ENCODE measurements at regions not wholly inside any gene's neighbourhood (a gene's known extent, or its start where the extent isn't known, plus 50 kb on each side); places are given as distances from the start of the nearest gene placed in this dataset.

GRCh38 chr7:46257761-46258448 lies 336.8 kb upstream of the IGFBP3 start:
- peaks cover 26% of the 10 kb centered on the region for H3K36me3 Mint-ChIP-seq (ENCODE audit: low read depth)
- TF ChIP-seq, protein P1, sequence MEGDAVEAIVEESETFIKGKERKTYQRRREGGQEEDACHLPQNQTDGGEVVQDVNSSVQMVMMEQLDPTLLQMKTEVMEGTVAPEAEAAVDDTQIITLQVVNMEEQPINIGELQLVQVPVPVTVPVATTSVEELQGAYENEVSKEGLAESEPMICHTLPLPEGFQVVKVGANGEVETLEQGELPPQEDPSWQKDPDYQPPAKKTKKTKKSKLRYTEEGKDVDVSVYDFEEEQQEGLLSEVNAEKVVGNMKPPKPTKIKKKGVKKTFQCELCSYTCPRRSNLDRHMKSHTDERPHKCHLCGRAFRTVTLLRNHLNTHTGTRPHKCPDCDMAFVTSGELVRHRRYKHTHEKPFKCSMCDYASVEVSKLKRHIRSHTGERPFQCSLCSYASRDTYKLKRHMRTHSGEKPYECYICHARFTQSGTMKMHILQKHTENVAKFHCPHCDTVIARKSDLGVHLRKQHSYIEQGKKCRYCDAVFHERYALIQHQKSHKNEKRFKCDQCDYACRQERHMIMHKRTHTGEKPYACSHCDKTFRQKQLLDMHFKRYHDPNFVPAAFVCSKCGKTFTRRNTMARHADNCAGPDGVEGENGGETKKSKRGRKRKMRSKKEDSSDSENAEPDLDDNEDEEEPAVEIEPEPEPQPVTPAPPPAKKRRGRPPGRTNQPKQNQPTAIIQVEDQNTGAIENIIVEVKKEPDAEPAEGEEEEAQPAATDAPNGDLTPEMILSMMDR (IDR thresholded peaks at IDR 0.05) = no peak
- H3K27me3 Mint-ChIP-seq (ENCODE audit: insufficient read depth) = no peaks in the 10 kb centered on the region
- H3K27ac Mint-ChIP-seq = peak overlapping the region; percentile 69
- peak overlapping the region; percentile 55 for H3K4me3 Mint-ChIP-seq
- peaks cover 63% of the 10 kb centered on the region for H3K4me1 Mint-ChIP-seq (ENCODE audit: low read depth)
- DNase-seq = peak; percentile 90
- peaks cover 22% of the 10 kb centered on the region for H3K9me3 Mint-ChIP-seq

DNA sequence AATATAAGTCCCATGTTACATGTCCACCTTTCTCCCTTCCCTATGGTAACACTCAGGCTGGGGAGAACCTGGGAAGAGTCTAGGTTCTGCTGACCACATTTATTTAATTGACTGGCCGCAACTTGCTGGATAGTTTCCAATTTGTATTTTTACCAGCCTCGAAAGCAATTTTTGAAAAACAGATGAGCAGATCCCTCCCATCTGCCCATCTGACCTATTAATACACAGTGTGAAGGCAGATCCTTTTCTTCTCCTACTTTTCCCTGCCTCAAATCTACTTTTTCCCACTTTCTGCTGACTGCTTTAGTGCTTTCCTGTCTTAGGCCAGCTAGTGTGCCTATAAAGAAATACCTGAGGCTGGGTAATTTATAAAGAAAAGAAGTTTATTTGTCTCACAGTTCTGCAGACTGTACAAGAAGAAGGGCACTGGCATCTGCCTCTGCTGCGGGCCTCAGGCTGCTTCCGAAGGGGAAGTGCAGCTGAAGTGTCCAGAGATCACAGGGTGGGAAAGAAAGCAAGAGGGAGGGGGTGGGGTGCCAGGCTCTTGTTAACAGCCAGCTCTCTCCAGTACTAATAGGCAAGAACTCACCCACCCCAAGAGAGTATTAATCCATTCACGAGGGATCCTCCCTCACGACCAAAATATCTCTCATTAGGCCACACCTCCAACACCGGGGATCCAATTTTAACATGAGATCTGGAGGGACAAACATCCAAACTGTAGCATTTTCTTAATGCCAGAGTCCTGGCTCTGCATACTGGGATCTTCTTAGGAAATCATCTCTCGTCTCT lies 336.0 kb upstream of the IGFBP3 start:
- peak overlapping the region; percentile 69 for H3K27ac Mint-ChIP-seq
- DNase-seq = peak; percentile 41
- H3K27me3 Mint-ChIP-seq (ENCODE audit: insufficient read depth) = no peaks in the 10 kb centered on the region
- peak overlapping the region; percentile 55; the same call in 1 of the 2 replicates for H3K4me3 Mint-ChIP-seq
- peaks cover 24% of the 10 kb centered on the region for H3K36me3 Mint-ChIP-seq (ENCODE audit: low read depth)
- peaks cover 71% of the 10 kb centered on the region for H3K4me1 Mint-ChIP-seq (ENCODE audit: low read depth)
- peaks cover 19% of the 10 kb centered on the region for H3K9me3 Mint-ChIP-seq
- TF ChIP-seq, protein P1 (IDR thresholded peaks at IDR 0.05) = no peak

DNA sequence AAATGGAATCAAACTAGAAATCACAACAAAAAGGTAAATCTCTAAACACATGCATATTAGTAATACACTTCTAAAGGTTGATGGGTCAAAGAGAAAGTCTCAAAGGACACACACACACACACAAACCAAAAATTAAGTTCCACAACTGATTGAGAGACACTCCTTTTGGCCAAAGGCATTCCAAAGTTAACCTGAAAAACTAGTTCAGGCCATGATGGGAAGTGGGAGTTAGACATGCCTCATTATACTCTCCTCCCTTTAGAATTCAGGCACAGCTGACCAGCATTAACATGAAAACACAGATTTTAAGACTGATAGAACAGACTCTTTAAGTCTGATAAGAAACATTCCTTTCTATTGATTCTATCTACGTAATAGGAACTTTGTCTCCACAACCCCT lies 332.4 kb upstream of the IGFBP3 start:
- Mint-ChIP-seq H3K36me3 (ENCODE audit: low read depth) (0 out of 2 replicates have a peak, but pooled peaks cover 3% of the 10 kb centered on the region), H3K4me3 (peak overlapping the region; percentile 18; the same call in 1 of the 2 replicates), H3K9me3 (no peaks in the 10 kb centered on the region), H3K27me3 (ENCODE audit: insufficient read depth) (no peaks in the 10 kb centered on the region), H3K27ac (peak overlapping the region; percentile 11; the same call in 1 of the 2 replicates), H3K4me1 (ENCODE audit: low read depth) (peaks cover 73% of the 10 kb centered on the region)
- no peak for DNase-seq
- TF ChIP-seq, protein P1 (IDR thresholded peaks at IDR 0.05) = no peak

DNA sequence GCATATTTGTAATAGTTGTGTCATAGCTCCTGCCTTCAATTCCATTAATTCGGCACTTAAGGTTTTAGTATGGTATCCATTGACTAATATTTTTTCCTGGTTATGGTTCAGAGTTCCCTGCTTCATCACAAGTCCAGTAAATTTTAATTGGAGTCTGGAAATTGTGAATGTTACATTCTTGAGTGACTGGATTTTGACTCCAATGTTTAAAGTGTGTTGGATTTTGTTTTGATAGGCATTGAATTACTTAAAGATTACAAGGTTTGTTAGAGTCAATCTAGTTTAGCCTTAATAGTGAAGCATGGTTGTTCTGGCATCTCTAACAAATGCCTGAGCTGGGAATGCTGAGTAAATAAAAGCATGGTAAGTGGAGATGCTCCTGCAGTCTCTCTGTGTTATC lies 326.6 kb upstream of the IGFBP3 start:
- Mint-ChIP-seq H3K27ac (peak overlapping the region; percentile 54), H3K27me3 (ENCODE audit: insufficient read depth) (no peaks in the 10 kb centered on the region), H3K4me1 (ENCODE audit: low read depth) (peaks cover 50% of the 10 kb centered on the region), H3K4me3 (peak overlapping the region; percentile 48; the same call in 1 of the 2 replicates), H3K9me3 (no peaks in the 10 kb centered on the region), H3K36me3 (ENCODE audit: low read depth) (peaks cover 12% of the 10 kb centered on the region; the same call in 1 of the 2 replicates)
- TF ChIP-seq, protein P1 (IDR thresholded peaks at IDR 0.05) = no peak
- DNase-seq = peak; percentile 61

DNA sequence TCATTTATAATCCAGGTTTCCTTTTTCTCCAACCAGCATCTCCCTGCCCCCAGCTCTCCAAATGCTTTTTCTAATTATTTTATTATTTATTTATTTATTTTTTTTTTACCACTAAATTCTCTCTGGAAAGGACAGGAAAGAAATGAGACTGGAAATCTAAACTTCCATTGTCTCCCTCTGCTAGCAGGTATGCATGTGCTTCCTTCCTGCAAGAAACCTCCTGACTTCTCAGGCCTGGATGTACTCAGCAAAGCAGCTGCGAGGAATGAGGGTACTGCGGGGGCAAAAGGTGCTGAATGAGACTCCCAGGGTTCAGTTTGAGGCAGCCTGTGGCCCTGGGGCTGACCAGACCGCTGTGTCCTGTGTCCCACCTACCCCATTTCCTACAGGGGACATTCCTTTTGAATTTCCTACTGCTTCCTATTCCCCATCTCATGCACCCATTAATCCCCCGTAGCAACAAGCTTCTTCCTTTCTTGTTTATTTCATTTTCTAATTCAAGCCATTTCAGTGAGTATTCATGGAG lies 324.6 kb upstream of the IGFBP3 start:
- TF ChIP-seq, protein P1 (IDR thresholded peaks at IDR 0.05) = no peak
- no peak overlapping the region for H3K4me3 Mint-ChIP-seq
- DNase-seq = no peak
- no peaks in the 10 kb centered on the region for H3K9me3 Mint-ChIP-seq
- no peaks in the 10 kb centered on the region for H3K27me3 Mint-ChIP-seq (ENCODE audit: insufficient read depth)
- H3K27ac Mint-ChIP-seq = no peak overlapping the region
- peaks cover 37% of the 10 kb centered on the region for H3K4me1 Mint-ChIP-seq (ENCODE audit: low read depth)
- peaks cover 10% of the 10 kb centered on the region; the same call in 1 of the 2 replicates for H3K36me3 Mint-ChIP-seq (ENCODE audit: low read depth)
